A549 (cell line): ENCODE measurements at regions not wholly inside any gene's neighbourhood (a gene's known extent, or its start where the extent isn't known, plus 50 kb on each side); places are given as distances from the start of the nearest gene placed in this dataset.

Experiments used
- CHD2 ChIP-seq: fragments of 150-350 bp; IDR thresholded peaks from 2 replicates; pipeline ENCODE4 v1.6.1; 2014; ENCODE audit warnings: low read length; ENCODE audit not compliant: partially characterized antibody
- JUNB ChIP-seq: fragments of >200 bp; sonication (Bioruptor Twin); formaldehyde crosslinking; IDR thresholded peaks from 2 replicates; pipeline ENCODE4 v1.6.1; 2016
- NR3C1 ChIP-seq: fragments of >200 bp; sonication (Bioruptor Twin); formaldehyde crosslinking; IDR thresholded peaks from 3 replicates; pipeline ENCODE4 v1.6.1; 2017
- POLR2A ChIP-seq: IDR thresholded peaks from 2 replicates; pipeline ENCODE4 v1.6.1; 2012; ENCODE audit warnings: mild to moderate bottlenecking, low read length
- POLR2AphosphoS2 ChIP-seq: conservative IDR thresholded peaks from 2 replicates; pipeline ENCODE4 v1.6.1; 2012; ENCODE audit warnings: low read length, improper control_type of control experiment, inconsistent platforms
- RNF2 ChIP-seq: fragments of 200-600 bp; sonication (generic); IDR thresholded peaks from 2 replicates; pipeline ENCODE4 v1.6.1; 2016; ENCODE audit warnings: low read depth, mild to moderate bottlenecking, antibody characterized with exemption, moderate library complexity, borderline replicate concordance
- TFCP2L1 ChIP-seq: fragments of 250-450 bp; sonication (Bioruptor Pico); IDR thresholded peaks from 2 replicates; pipeline ENCODE4 v1.5.0; 2021; ENCODE audit warnings: mild to moderate bottlenecking
- TP53 ChIP-seq: fragments of 250-450 bp; sonication (Bioruptor Pico); IDR thresholded peaks from 2 replicates; pipeline ENCODE4 v1.5.0; 2021; ENCODE audit warnings: mild to moderate bottlenecking, moderate library complexity
- TF ChIP-seq, protein P1 (sequence below): fragments of >200 bp; sonication (Bioruptor Twin); formaldehyde crosslinking; IDR thresholded peaks from 3 replicates; pipeline ENCODE4 v1.5.1; 2016

DNA sequence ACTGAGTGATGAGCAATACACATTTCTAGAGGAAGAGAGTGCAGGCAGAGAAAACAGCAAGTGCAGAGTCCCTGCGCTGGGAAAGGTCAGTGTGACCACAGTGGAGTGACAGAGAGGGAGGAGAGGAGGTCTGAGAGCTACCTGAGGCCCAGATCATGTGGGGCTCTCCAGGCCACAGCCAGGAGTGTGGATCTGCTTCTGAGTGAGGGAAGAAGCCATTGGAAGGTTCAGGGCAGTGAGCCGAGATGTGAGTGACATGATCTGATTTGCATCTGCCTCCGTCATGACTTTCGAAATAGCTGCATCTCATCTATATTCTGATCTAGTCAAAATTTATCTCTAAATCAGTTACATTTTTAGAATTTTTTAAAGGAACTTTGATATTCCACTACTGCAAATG is 367.1 kb downstream of the PREX1 start:
- TF ChIP-seq POLR2A (no peak), JUNB (no peak), POLR2AphosphoS2 (no peak), RNF2 (no peak), TP53 (no peak), CHD2 (no peak), TFCP2L1 (CRISPR knock-in tag) (no peak), NR3C1 (no peak)
- TF ChIP-seq, protein P1, sequence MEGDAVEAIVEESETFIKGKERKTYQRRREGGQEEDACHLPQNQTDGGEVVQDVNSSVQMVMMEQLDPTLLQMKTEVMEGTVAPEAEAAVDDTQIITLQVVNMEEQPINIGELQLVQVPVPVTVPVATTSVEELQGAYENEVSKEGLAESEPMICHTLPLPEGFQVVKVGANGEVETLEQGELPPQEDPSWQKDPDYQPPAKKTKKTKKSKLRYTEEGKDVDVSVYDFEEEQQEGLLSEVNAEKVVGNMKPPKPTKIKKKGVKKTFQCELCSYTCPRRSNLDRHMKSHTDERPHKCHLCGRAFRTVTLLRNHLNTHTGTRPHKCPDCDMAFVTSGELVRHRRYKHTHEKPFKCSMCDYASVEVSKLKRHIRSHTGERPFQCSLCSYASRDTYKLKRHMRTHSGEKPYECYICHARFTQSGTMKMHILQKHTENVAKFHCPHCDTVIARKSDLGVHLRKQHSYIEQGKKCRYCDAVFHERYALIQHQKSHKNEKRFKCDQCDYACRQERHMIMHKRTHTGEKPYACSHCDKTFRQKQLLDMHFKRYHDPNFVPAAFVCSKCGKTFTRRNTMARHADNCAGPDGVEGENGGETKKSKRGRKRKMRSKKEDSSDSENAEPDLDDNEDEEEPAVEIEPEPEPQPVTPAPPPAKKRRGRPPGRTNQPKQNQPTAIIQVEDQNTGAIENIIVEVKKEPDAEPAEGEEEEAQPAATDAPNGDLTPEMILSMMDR, result no peak
